ENCODE measurements at regions not wholly inside any gene's neighbourhood (a gene's known extent, or its start where the extent isn't known, plus 50 kb on each side); places are given as distances from the start of the nearest gene placed in this dataset.

DNA sequence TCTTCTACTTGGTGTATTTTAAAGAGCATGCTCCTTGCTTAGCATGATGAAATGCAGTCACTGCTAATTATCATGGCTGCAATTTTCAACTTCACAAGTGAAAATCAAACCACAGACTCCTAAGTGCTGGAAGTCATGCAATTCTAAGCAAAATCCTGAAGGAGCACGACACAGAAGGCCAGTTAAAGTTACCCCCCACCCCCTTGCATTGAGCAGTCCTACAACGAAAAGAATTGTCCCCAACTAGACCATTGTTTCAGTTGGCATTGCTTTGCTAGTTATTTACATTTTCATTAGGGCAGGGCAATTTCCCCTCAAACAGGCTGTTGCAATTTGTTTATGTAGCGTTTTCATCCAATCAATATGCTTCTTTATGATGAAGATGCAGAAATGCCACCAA is 321.2 kb downstream of the PCDH7 start:
- peaks cover 0 to 12% (median 0%) of the 10 kb centered on the region in 9 donors for H3K4me1 ChIP-seq
- H3K4me3 ChIP-seq: no peak overlapping the region
- intact Hi-C loops (cut with DNase I): loop anchor here in 2 of 10 donors (10.0 kb wide), 1 partner anchor 633 kb away; no protein-coding TSS in a partner anchor
- WGBS, 2 donors: 65 to 68% methylated on average over 3 of the region's 3 CpGs
- DNase-seq (no peak), ATAC-seq (no peak)
- H3K36me3 ChIP-seq: no peaks in the 10 kb centered on the region
- TF ChIP-seq, protein P1, sequence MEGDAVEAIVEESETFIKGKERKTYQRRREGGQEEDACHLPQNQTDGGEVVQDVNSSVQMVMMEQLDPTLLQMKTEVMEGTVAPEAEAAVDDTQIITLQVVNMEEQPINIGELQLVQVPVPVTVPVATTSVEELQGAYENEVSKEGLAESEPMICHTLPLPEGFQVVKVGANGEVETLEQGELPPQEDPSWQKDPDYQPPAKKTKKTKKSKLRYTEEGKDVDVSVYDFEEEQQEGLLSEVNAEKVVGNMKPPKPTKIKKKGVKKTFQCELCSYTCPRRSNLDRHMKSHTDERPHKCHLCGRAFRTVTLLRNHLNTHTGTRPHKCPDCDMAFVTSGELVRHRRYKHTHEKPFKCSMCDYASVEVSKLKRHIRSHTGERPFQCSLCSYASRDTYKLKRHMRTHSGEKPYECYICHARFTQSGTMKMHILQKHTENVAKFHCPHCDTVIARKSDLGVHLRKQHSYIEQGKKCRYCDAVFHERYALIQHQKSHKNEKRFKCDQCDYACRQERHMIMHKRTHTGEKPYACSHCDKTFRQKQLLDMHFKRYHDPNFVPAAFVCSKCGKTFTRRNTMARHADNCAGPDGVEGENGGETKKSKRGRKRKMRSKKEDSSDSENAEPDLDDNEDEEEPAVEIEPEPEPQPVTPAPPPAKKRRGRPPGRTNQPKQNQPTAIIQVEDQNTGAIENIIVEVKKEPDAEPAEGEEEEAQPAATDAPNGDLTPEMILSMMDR (IDR thresholded peaks at IDR 0.05): no peak
- H3K27me3 ChIP-seq: no peaks in the 10 kb centered on the region
- no peaks in the 10 kb centered on the region for H3K9me3 ChIP-seq
- H3K27ac ChIP-seq: no peak overlapping the region

DNA sequence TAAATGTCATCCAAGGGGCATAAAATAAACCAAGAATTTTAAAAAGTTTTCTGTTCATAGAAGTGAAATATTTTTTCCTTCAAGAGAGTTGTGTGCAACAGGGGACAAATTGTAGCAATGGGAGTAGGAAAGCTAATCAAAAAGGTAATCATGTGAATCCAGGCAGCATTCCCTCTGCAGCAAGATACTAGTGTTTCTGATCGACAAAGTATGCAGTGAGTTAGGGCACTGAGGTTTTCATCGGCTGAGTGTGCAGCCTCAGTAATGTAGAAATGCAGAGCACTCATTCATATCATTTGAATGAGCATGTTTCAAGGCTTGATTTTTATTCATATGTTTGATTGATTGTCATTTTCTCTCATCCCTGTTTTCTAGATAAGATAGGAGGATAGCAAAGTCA is 321.7 kb downstream of the PCDH7 start:
- ATAC-seq (no peak), DNase-seq (no peak)
- 45 to 50% methylated on average over 2 of the region's 2 CpGs for WGBS, 2 donors
- Histone ChIP-seq H3K4me3 (no peak overlapping the region), H3K9me3 (no peaks in the 10 kb centered on the region), H3K4me1 (peaks cover 0 to 12% (median 0%) of the 10 kb centered on the region in 9 donors), H3K27me3 (no peaks in the 10 kb centered on the region), H3K36me3 (no peaks in the 10 kb centered on the region), H3K27ac (no peak overlapping the region)
- intact Hi-C loops (cut with DNase I): loop anchor here in 2 of 10 donors (10.0 kb wide), 1 partner anchor 633 kb away; no protein-coding TSS in a partner anchor
- TF ChIP-seq, protein P1 (IDR thresholded peaks at IDR 0.05): no peak

DNA sequence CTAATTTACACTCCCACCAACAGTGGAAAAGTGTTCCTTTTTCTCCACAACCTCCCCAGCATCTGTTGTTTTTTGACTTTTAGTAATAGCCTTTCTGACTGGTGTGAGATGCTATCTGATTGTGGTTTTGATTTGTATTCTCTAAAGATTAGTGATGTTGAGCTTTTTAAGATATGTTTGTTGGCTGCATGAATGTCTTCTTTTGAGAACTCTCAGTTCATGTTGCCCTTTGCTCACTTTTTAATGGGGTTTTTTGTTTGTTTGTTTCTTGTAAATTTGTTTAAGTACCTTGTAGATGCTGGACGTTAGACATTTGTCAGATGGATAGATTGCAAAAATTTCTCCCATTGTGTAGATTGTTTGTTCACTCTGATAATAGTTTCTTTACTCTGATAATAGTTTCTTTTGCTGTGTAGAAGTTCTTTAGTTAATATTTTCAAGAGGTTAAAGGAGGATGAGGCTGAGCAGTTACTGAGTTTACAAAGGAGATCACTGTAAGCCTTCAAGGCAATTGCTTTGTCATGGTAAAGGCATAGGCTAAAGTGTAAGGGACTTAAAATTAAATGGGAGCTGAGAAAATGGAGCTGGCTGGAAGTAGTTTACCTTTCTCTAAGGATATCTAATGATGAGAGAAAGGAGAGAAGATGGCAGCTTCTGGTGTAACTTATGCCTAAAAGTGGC is 323.4 kb downstream of the PCDH7 start:
- H3K27ac ChIP-seq: no peak overlapping the region
- H3K27me3 ChIP-seq: no peaks in the 10 kb centered on the region
- DNase-seq: no peak
- ATAC-seq: no peak
- no peaks in the 10 kb centered on the region for H3K9me3 ChIP-seq
- WGBS, 2 donors: 55 to 61% methylated on average over 1 of the region's 1 CpG
- H3K36me3 ChIP-seq: no peaks in the 10 kb centered on the region
- TF ChIP-seq, protein P1 (IDR thresholded peaks at IDR 0.05): no peak
- intact Hi-C loops (cut with DNase I): loop anchor here in 2 of 10 donors (10.0 kb wide), 1 partner anchor 631 kb away; no protein-coding TSS in a partner anchor
- peaks cover 0 to 12% (median 0%) of the 10 kb centered on the region in 9 donors for H3K4me1 ChIP-seq
- no peak overlapping the region for H3K4me3 ChIP-seq

DNA sequence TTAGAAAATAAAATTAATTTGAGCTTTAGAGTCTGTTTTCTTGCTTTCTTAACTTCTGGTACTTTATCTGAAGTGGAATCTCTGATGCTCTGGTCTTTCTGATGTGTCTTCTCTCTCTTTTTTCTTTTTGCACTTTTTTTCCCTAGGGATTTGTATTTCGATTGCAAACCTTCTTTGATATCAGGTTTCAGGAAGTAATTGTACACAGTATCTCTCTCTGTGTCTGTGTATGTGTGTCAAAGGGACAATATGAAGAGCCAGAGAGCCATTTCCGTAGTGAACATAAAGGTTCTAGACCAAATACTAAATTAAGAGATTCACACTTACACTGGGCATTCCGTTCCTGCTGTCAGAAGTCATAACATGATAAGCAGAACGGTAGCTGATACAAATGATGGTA is 325.0 kb downstream of the PCDH7 start:
- intact Hi-C loops (cut with DNase I): loop anchor here in 2 of 10 donors (10.0 kb wide), 1 partner anchor 630 kb away; no protein-coding TSS in a partner anchor
- ATAC-seq: no peak

More for the DNA sequence above, 325.0 kb downstream of the PCDH7 start:
- Histone ChIP-seq H3K4me1 (peaks cover 0 to 12% (median 0%) of the 10 kb centered on the region in 9 donors), H3K36me3 (no peaks in the 10 kb centered on the region), H3K27me3 (no peaks in the 10 kb centered on the region), H3K4me3 (no peak overlapping the region), H3K27ac (no peak overlapping the region), H3K9me3 (no peaks in the 10 kb centered on the region)
- DNase-seq: no peak
- 15 to 28% methylated on average over 4 of the region's 4 CpGs for WGBS, 2 donors
- TF ChIP-seq, protein P1 (IDR thresholded peaks at IDR 0.05): no peak
